HCT116 (cell line): ENCODE measurements at regions not wholly inside any gene's neighbourhood (a gene's known extent, or its start where the extent isn't known, plus 50 kb on each side); places are given as distances from the start of the nearest gene placed in this dataset.

Experiments used
- ATF3 ChIP-seq: IDR thresholded peaks from 2 replicates; pipeline ENCODE4 v1.6.1; 2012
- EZH2 ChIP-seq: fragments of 200-600 bp; sonication (generic); IDR thresholded peaks from 2 replicates; pipeline ENCODE4 v1.6.1; 2017; ENCODE audit warnings: antibody characterized with exemption, mixed run types
- JUND ChIP-seq: IDR thresholded peaks from 2 replicates; pipeline ENCODE4 v1.6.1; 2012
- POLR2A ChIP-seq: IDR thresholded peaks from 2 replicates; pipeline ENCODE4 v1.7.0; 2011; ENCODE audit warnings: borderline replicate concordance; ENCODE audit not compliant: insufficient read depth, insufficient read length; ENCODE audit errors: extremely low read depth
- ZBTB33 ChIP-seq: IDR thresholded peaks from 2 replicates; pipeline ENCODE4 v1.6.1; 2011; ENCODE audit warnings: mild to moderate bottlenecking, low read length, moderate library complexity; ENCODE audit not compliant: insufficient replicate concordance; ENCODE audit errors: extremely low read depth
- TF ChIP-seq, protein P1 (sequence below), 3 experiments: fragments of 200-600 bp in 1 of 3; sonication (generic) in 1 of 3; IDR thresholded peaks in 2 of 3; conservative IDR thresholded peaks in 1 of 3; 2 replicates each; pipeline ENCODE4 v1.5.1; 2012 to 2017; ENCODE audit warnings: low read depth in 2 of 3, low read length in 2 of 3, antibody characterized with exemption in 1 of 3, borderline replicate concordance in 1 of 3, control low read depth in 1 of 3, mild to moderate bottlenecking in 1 of 3, mixed read lengths in 1 of 3, mixed run types in 1 of 3, moderate library complexity in 1 of 3; ENCODE audit not compliant: insufficient read depth in 1 of 3

GRCh38 chr1:185549906-185550305, 184.3 kb upstream of the HMCN1 start:
- TF ChIP-seq, protein P1, sequence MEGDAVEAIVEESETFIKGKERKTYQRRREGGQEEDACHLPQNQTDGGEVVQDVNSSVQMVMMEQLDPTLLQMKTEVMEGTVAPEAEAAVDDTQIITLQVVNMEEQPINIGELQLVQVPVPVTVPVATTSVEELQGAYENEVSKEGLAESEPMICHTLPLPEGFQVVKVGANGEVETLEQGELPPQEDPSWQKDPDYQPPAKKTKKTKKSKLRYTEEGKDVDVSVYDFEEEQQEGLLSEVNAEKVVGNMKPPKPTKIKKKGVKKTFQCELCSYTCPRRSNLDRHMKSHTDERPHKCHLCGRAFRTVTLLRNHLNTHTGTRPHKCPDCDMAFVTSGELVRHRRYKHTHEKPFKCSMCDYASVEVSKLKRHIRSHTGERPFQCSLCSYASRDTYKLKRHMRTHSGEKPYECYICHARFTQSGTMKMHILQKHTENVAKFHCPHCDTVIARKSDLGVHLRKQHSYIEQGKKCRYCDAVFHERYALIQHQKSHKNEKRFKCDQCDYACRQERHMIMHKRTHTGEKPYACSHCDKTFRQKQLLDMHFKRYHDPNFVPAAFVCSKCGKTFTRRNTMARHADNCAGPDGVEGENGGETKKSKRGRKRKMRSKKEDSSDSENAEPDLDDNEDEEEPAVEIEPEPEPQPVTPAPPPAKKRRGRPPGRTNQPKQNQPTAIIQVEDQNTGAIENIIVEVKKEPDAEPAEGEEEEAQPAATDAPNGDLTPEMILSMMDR (IDR thresholded peaks at IDR 0.05 in 2 of 3, conservative IDR thresholded peaks at IDR 0.05 in 1 of 3; ENCODE audit: borderline replicate concordance in 1 of 3, insufficient read depth in 1 of 3, low read depth in 2 of 3, low read length in 2 of 3) = no peak
- TF ChIP-seq JUND (no peak), EZH2 (no peak), POLR2A (no peak), ZBTB33 (no peak), ATF3 (no peak)
